ENCODE measurements at regions not wholly inside any gene's neighbourhood (a gene's known extent, or its start where the extent isn't known, plus 50 kb on each side); places are given as distances from the start of the nearest gene placed in this dataset.

GRCh38 chr10:108064746-108065260 lies 900.3 kb upstream of the SORCS1 start:
- Histone ChIP-seq H3K9me3 (no peaks in the 10 kb centered on the region), H3K36me3 (no peaks in the 10 kb centered on the region), H3K4me3 (no peak overlapping the region), H3K4me1 (no peaks in the 10 kb centered on the region), H3K27ac (no peak overlapping the region), H3K27me3 (no peaks in the 10 kb centered on the region)
- no peak for DNase-seq
- intact Hi-C loops (cut with DNase I) = no loop called here
- TF ChIP-seq EP300 (IDR thresholded peaks at IDR 0.05) = no peak
- TF ChIP-seq POLR2AphosphoS5 (IDR thresholded peaks at IDR 0.05) = no peak
- no peak for TF ChIP-seq POLR2A (IDR thresholded peaks at IDR 0.05)
- TF ChIP-seq CTCF (IDR thresholded peaks at IDR 0.05) = no peak

- Histone ChIP-seq H3K9me3 (no peaks in the 10 kb centered on the region), H3K4me3 (no peak overlapping the region), H3K4me1 (no peaks in the 10 kb centered on the region), H3K27me3 (no peaks in the 10 kb centered on the region), H3K27ac (no peak overlapping the region), H3K36me3 (no peaks in the 10 kb centered on the region)
- no peak for TF ChIP-seq CTCF (IDR thresholded peaks at IDR 0.05)
- TF ChIP-seq EP300 (IDR thresholded peaks at IDR 0.05) = no peak
- no peak for TF ChIP-seq POLR2A (IDR thresholded peaks at IDR 0.05)
- TF ChIP-seq POLR2AphosphoS5 (IDR thresholded peaks at IDR 0.05) = no peak
- intact Hi-C loops (cut with DNase I) = no loop called here
- no peak for DNase-seq
- 20 to 44% methylated on average over 1 of the region's 1 CpG for WGBS, 2 donors
These were observed 895.7 kb upstream of the SORCS1 start for GRCh38 chr10:108060246-108060645.

DNA sequence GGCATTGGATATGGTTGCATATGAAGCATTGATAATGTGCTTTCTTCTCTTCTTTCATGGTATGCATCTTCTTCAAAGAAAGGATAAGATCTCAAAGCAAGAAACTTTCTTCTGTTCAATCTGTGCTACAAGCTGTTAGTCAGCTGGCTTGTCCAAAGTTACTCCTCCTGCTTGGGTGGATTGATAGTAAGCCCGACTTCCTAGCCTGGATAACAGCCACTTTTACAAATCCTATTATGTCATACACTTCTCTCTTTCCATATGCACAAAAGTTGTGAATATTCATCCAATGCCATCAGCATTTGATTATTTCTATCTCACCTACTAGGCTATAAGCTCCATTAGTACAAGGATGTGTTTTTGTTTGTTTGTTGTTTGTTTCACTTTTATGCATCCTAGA lies 891.0 kb upstream of the SORCS1 start:
- Histone ChIP-seq H3K4me1 (no peaks in the 10 kb centered on the region), H3K27ac (no peak overlapping the region), H3K4me3 (no peak overlapping the region), H3K27me3 (no peaks in the 10 kb centered on the region), H3K9me3 (no peaks in the 10 kb centered on the region), H3K36me3 (no peaks in the 10 kb centered on the region)
- 73 to 78% methylated on average over 1 of the region's 1 CpG for WGBS, 2 donors
- intact Hi-C loops (cut with DNase I) = no loop called here
- DNase-seq = no peak
- TF ChIP-seq POLR2AphosphoS5 (IDR thresholded peaks at IDR 0.05) = no peak
- no peak for TF ChIP-seq CTCF (IDR thresholded peaks at IDR 0.05)
- no peak for TF ChIP-seq POLR2A (IDR thresholded peaks at IDR 0.05)
- no peak for TF ChIP-seq EP300 (IDR thresholded peaks at IDR 0.05)

GRCh38 chr10:108052981-108053380 lies 888.5 kb upstream of the SORCS1 start:
- Histone ChIP-seq H3K4me3 (no peak overlapping the region), H3K27ac (no peak overlapping the region), H3K27me3 (no peaks in the 10 kb centered on the region), H3K9me3 (no peaks in the 10 kb centered on the region), H3K36me3 (no peaks in the 10 kb centered on the region), H3K4me1 (no peaks in the 10 kb centered on the region)
- no peak for TF ChIP-seq CTCF (IDR thresholded peaks at IDR 0.05)
- no peak for TF ChIP-seq POLR2A (IDR thresholded peaks at IDR 0.05)
- no peak for TF ChIP-seq EP300 (IDR thresholded peaks at IDR 0.05)
- TF ChIP-seq POLR2AphosphoS5 (IDR thresholded peaks at IDR 0.05) = no peak
- no peak for DNase-seq
- WGBS, 2 donors = 17 to 71% methylated on average over 1 of the region's 1 CpG
- intact Hi-C loops (cut with DNase I) = no loop called here

DNA sequence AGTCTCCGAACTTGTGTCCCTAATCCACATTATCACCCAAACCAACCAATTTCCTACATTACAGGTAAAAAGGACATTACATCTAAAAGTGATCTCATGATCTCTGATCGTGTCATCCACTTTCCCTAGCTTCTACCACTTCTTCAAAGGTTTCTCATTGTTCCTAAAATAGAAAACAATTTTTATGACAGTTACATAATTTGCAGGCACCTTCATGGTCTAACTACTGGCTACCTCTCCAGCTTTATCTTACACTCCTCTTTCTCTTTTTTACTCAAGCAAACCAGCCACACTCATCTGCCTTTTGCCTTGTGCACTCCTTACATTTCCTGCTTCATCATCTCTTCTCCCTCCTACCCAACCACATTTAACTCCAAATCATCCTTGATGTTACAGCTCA lies 886.7 kb upstream of the SORCS1 start:
- Histone ChIP-seq H3K36me3 (no peaks in the 10 kb centered on the region), H3K27ac (no peak overlapping the region), H3K27me3 (no peaks in the 10 kb centered on the region), H3K9me3 (peaks cover 0 to 5% (median 0%) of the 10 kb centered on the region in 4 donors), H3K4me3 (no peak overlapping the region), H3K4me1 (no peaks in the 10 kb centered on the region)
- intact Hi-C loops (cut with DNase I) = no loop called here
- no peak for TF ChIP-seq EP300 (IDR thresholded peaks at IDR 0.05)
- no peak for TF ChIP-seq POLR2A (IDR thresholded peaks at IDR 0.05)
- no peak for TF ChIP-seq CTCF (IDR thresholded peaks at IDR 0.05)
- TF ChIP-seq POLR2AphosphoS5 (IDR thresholded peaks at IDR 0.05) = no peak
- no peak for DNase-seq
- WGBS, 2 donors = 81 to 87% methylated on average over 2 of the region's 2 CpGs
